DND-41 (cell line): ENCODE measurements at regions not wholly inside any gene's neighbourhood (a gene's known extent, or its start where the extent isn't known, plus 50 kb on each side); places are given as distances from the start of the nearest gene placed in this dataset.
A peak's percentile ranks its signal among the peaks of the same experiment; 100 is the strongest.

Source experiments
- ATAC-seq: fragments of 200-7000 bp; cut with Tn5 transposase; 3 replicates; pipeline ENCODE4 v1.9.1; 2021; ENCODE audit warnings: low read depth; ENCODE audit not compliant: insufficient read depth
- DNase-seq: peaks from one replicate; pipeline ENCODE4 v3.0.0-alpha.2; 2020
- H2AFZ ChIP-seq: 2 replicates; pipeline ENCODE4 v1.6.0; 2012; ENCODE audit warnings: low read depth, low read length
- H3K27ac ChIP-seq: 2 replicates; pipeline ENCODE4 v1.5.1; 2012; ENCODE audit warnings: low read length, inconsistent platforms
- H3K27me3 ChIP-seq: fragments of 200-600 bp; sonication (generic); 2 replicates; pipeline ENCODE4 v1.6.0; 2012; ENCODE audit warnings: low read length, mild to moderate bottlenecking, inconsistent platforms; ENCODE audit not compliant: insufficient read depth, poor library complexity
- H3K36me3 ChIP-seq: 2 replicates; pipeline ENCODE4 v1.5.1; 2012; ENCODE audit warnings: low read length, inconsistent platforms; ENCODE audit not compliant: insufficient read depth
- H3K4me1 ChIP-seq: 2 replicates; pipeline ENCODE4 v1.5.1; 2012; ENCODE audit warnings: mild to moderate bottlenecking, low read length; ENCODE audit not compliant: insufficient read depth
- H3K4me2 ChIP-seq: 2 replicates; pipeline ENCODE4 v1.6.0; 2012; ENCODE audit warnings: mild to moderate bottlenecking, moderate library complexity, low read length, inconsistent platforms; ENCODE audit not compliant: insufficient read depth
- H3K4me3 ChIP-seq, 2 experiments: fragments of 200-600 bp in 1 of 2; shearing (Covaris generic) in 1 of 2; 2 replicates each; pipeline ENCODE4 v1.5.1; 2012 to 2016; ENCODE audit warnings: inconsistent platforms in 2 of 2, low read length in 2 of 2, mild to moderate bottlenecking in 2 of 2, low read depth in 1 of 2, moderate library complexity in 1 of 2
- H3K79me2 ChIP-seq: 2 replicates; pipeline ENCODE4 v1.6.0; 2012; ENCODE audit warnings: low read length, inconsistent platforms; ENCODE audit not compliant: insufficient read depth
- H3K9ac ChIP-seq: 2 replicates; pipeline ENCODE4 v1.6.0; 2012; ENCODE audit warnings: low read depth, mild to moderate bottlenecking, inconsistent platforms, low read length, moderate library complexity
- H3K9me3 ChIP-seq: 2 replicates; pipeline ENCODE4 v1.5.1; 2012; ENCODE audit warnings: low read length, moderate library complexity, mild to moderate bottlenecking, inconsistent platforms; ENCODE audit not compliant: insufficient read depth, severe bottlenecking
- H4K20me1 ChIP-seq: 2 replicates; pipeline ENCODE4 v1.6.0; 2012; ENCODE audit warnings: low read length; ENCODE audit not compliant: insufficient read depth
- EZH2 ChIP-seq: IDR thresholded peaks from 3 replicates; pipeline ENCODE4 v1.6.1; 2012; ENCODE audit warnings: borderline replicate concordance, low read depth, mild to moderate bottlenecking, moderate library complexity, low read length, inconsistent platforms; ENCODE audit not compliant: severe bottlenecking
- TF ChIP-seq, protein P1 (sequence below): IDR thresholded peaks from 2 replicates; pipeline ENCODE4 v1.5.1; 2012; ENCODE audit warnings: borderline replicate concordance, low read length, moderate library complexity, mild to moderate bottlenecking; ENCODE audit not compliant: poor library complexity, severe bottlenecking; ENCODE audit errors: extremely low read depth

- no peaks in the 10 kb centered on the region for H3K9me3 ChIP-seq
Measured at GRCh38 chr1:239817276-239817675, 274.4 kb upstream of the FMN2 start.

GRCh38 chr1:239817801-239818200, 273.9 kb upstream of the FMN2 start:
- Histone ChIP-seq H3K79me2 (no peaks in the 10 kb centered on the region), H3K4me3 (no peak overlapping the region), H3K4me1 (no peaks in the 10 kb centered on the region), H3K27me3 (no peaks in the 10 kb centered on the region), H2AFZ (no peak overlapping the region; the same call in 1 of the 2 replicates), H3K9me3 (no peaks in the 10 kb centered on the region), H3K9ac (no peak overlapping the region), H4K20me1 (no peaks in the 10 kb centered on the region), H3K36me3 (no peaks in the 10 kb centered on the region), H3K4me2 (no peak overlapping the region), H3K27ac (no peak overlapping the region)
- no peak for TF ChIP-seq EZH2
- TF ChIP-seq, protein P1, sequence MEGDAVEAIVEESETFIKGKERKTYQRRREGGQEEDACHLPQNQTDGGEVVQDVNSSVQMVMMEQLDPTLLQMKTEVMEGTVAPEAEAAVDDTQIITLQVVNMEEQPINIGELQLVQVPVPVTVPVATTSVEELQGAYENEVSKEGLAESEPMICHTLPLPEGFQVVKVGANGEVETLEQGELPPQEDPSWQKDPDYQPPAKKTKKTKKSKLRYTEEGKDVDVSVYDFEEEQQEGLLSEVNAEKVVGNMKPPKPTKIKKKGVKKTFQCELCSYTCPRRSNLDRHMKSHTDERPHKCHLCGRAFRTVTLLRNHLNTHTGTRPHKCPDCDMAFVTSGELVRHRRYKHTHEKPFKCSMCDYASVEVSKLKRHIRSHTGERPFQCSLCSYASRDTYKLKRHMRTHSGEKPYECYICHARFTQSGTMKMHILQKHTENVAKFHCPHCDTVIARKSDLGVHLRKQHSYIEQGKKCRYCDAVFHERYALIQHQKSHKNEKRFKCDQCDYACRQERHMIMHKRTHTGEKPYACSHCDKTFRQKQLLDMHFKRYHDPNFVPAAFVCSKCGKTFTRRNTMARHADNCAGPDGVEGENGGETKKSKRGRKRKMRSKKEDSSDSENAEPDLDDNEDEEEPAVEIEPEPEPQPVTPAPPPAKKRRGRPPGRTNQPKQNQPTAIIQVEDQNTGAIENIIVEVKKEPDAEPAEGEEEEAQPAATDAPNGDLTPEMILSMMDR = no peak
- ATAC-seq (no peak), DNase-seq (no peak)

More at GRCh38 chr1:239817276-239817675, 274.4 kb upstream of the FMN2 start:
- TF ChIP-seq EZH2 = no peak
- TF ChIP-seq, protein P1 = no peak
- Histone ChIP-seq H3K4me1 (no peaks in the 10 kb centered on the region), H3K79me2 (no peaks in the 10 kb centered on the region), H3K36me3 (no peaks in the 10 kb centered on the region), H3K27me3 (no peaks in the 10 kb centered on the region), H3K27ac (no peak overlapping the region), H3K9ac (no peak overlapping the region), H3K4me3 (no peak overlapping the region), H4K20me1 (no peaks in the 10 kb centered on the region), H2AFZ (no peak overlapping the region; the same call in 1 of the 2 replicates), H3K4me2 (no peak overlapping the region)
- ATAC-seq = no peak
- no peak for DNase-seq

DNA sequence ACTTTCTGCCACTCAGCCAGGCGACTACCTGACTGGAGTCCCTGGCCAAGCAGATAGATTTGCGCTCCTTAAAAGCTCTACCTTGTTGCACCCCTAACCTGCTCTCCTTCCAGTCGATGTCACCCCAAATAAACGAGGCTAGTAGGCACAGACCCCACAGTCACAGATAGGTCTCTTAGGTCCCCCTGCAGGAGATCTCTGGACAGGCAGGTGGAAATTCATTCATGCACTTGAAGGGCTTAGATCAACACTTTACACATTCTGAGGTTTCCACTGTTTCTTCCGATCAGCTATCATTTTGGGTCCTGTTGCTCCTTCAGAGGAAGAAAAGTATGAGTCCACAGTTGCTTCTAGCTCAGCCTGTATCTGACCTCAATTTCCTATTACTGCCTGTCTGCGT, 272.6 kb upstream of the FMN2 start:
- Histone ChIP-seq H3K4me3 (no peak overlapping the region), H3K27ac (no peak overlapping the region), H3K9ac (no peak overlapping the region), H3K36me3 (no peaks in the 10 kb centered on the region), H2AFZ (no peak overlapping the region), H3K4me1 (no peaks in the 10 kb centered on the region), H3K9me3 (no peaks in the 10 kb centered on the region), H4K20me1 (no peaks in the 10 kb centered on the region), H3K4me2 (no peak overlapping the region), H3K79me2 (no peaks in the 10 kb centered on the region), H3K27me3 (no peaks in the 10 kb centered on the region)
- peak; percentile 49; the same call in 1 of the 3 replicates for ATAC-seq
- TF ChIP-seq EZH2 = no peak
- TF ChIP-seq, protein P1 = peak; percentile 38
- DNase-seq = no peak
